ENCODE measurements at regions not wholly inside any gene's neighbourhood (a gene's known extent, or its start where the extent isn't known, plus 50 kb on each side); places are given as distances from the start of the nearest gene placed in this dataset.

DNA sequence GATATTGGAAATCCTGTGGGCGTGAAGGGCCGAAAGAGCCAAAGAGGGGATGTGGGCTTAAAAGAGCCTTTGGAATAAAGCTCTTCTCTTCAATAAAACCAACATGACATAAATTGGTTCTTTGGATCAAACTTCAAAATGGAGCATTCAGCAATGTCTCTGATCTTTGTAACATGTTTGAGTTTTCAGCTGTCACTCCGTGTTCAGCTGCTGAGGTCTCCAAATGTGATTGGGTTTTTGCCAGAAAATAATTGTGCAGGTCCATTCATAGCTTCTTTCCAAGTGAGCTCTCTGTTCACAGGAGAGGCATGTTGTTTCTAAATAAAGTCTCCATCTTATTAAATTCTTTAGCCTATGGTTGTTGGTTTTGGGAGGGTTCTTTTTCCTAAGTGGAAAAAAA, 127.6 kb upstream of the CCDC68 start:
- H3K27ac ChIP-seq (ENCODE audit: low read depth in 1 of 2, low read length in 2 of 2): no peak overlapping the region
- Mint-ChIP-seq H3K4me3 (no peak overlapping the region), H3K27me3 (ENCODE audit: low read depth in 3 of 3) (peaks cover 0 to 2% (median 1%) of the 10 kb centered on the region in 3 donors), H3K4me1 (no peaks in the 10 kb centered on the region), H3K9me3 (peaks cover 0 to 2% (median 0%) of the 10 kb centered on the region in 7 donors), H3K27ac (no peak overlapping the region), H3K36me3 (no peaks in the 10 kb centered on the region)
- H2AFZ ChIP-seq (ENCODE audit: insufficient read depth, low read depth, low read length, poor library complexity, severe bottlenecking): no peak overlapping the region
- H3K36me3 ChIP-seq (replicated peaks in 1 of 2; ENCODE audit: control insufficient read depth in 1 of 2, insufficient read depth in 2 of 2, low read length in 2 of 2): no peaks in the 10 kb centered on the region
- no peaks in the 10 kb centered on the region for H4K20me1 ChIP-seq (ENCODE audit: insufficient read depth, low read length)
- intact Hi-C loops (cut with micrococcal nuclease): no loop called here
- no peaks in the 10 kb centered on the region for H3K9me3 ChIP-seq (replicated peaks in 1 of 2; ENCODE audit: control insufficient read depth in 1 of 2, insufficient read depth in 1 of 2, low read length in 2 of 2)
- WGBS (ENCODE audit: insufficient coverage): no CpG with 5 or more reads among the region's 3 CpGs
- H3K4me1 ChIP-seq (ENCODE audit: control insufficient read depth in 1 of 2, insufficient read depth in 2 of 2, low read length in 2 of 2): no peaks in the 10 kb centered on the region
- H3K9ac ChIP-seq (ENCODE audit: insufficient read depth, low read length, poor library complexity, severe bottlenecking): no peak overlapping the region
- H3K4me2 ChIP-seq (replicated peaks; ENCODE audit: extremely low read depth, low read length, poor library complexity, severe bottlenecking): no peak overlapping the region
- DNase-seq: no peak
- TF ChIP-seq, protein P1, sequence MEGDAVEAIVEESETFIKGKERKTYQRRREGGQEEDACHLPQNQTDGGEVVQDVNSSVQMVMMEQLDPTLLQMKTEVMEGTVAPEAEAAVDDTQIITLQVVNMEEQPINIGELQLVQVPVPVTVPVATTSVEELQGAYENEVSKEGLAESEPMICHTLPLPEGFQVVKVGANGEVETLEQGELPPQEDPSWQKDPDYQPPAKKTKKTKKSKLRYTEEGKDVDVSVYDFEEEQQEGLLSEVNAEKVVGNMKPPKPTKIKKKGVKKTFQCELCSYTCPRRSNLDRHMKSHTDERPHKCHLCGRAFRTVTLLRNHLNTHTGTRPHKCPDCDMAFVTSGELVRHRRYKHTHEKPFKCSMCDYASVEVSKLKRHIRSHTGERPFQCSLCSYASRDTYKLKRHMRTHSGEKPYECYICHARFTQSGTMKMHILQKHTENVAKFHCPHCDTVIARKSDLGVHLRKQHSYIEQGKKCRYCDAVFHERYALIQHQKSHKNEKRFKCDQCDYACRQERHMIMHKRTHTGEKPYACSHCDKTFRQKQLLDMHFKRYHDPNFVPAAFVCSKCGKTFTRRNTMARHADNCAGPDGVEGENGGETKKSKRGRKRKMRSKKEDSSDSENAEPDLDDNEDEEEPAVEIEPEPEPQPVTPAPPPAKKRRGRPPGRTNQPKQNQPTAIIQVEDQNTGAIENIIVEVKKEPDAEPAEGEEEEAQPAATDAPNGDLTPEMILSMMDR (IDR thresholded peaks at IDR 0.05): no peak
- H3K79me2 ChIP-seq (ENCODE audit: insufficient read depth, low read length): no peaks in the 10 kb centered on the region
- H3K27me3 ChIP-seq (ENCODE audit: control insufficient read depth in 2 of 2, insufficient read depth in 2 of 2, low read length in 2 of 2): no peaks in the 10 kb centered on the region
- no peak overlapping the region for H3K4me3 ChIP-seq (replicated peaks in 1 of 3; ENCODE audit: low read depth in 2 of 3, low read length in 3 of 3)

DNA sequence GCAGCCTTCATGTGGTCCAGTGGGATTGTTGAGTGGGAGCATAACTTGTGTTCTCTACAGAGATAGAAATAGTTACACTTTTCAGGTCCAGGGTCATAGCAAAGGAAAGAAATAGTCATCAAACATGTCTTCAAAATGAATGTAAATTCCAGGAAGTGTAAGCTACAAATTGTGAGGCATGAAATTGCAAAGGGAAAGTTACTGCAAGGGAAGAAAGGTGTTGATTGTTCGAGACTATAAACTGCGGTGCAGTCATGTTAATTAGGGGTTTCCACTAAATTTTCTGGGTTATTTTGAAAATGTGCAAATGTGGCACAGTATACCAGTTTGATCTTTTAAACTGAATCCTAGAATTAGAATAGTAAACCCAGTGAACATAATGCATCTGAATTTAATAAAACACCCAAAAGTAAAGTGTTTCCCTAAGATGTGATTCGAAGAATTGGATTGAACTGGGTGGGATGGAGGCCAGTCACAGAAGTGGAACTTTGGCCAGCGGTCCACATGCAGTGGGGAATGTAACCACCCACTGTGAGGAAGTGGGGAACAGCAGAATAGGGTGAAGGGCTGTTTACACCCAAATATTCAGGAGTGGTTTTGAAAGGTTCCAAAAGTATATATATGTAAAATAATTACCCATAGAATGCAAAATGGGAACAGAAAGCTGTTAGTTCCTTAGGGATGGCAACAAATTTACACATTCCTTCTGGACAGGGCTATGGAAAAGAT, 126.5 kb upstream of the CCDC68 start:
- no peaks in the 10 kb centered on the region for H3K36me3 ChIP-seq (replicated peaks in 1 of 2; ENCODE audit: control insufficient read depth in 1 of 2, insufficient read depth in 2 of 2, low read length in 2 of 2)
- no peaks in the 10 kb centered on the region for H4K20me1 ChIP-seq (ENCODE audit: insufficient read depth, low read length)
- intact Hi-C loops (cut with micrococcal nuclease): no loop called here
- Mint-ChIP-seq H3K4me3 (no peak overlapping the region), H3K27me3 (ENCODE audit: low read depth in 3 of 3) (peaks cover 0 to 3% (median 2%) of the 10 kb centered on the region in 3 donors), H3K4me1 (no peaks in the 10 kb centered on the region), H3K9me3 (peaks cover 0 to 2% (median 0%) of the 10 kb centered on the region in 7 donors), H3K27ac (no peak overlapping the region), H3K36me3 (no peaks in the 10 kb centered on the region)
- no peaks in the 10 kb centered on the region for H3K79me2 ChIP-seq (ENCODE audit: insufficient read depth, low read length)
- H2AFZ ChIP-seq (ENCODE audit: insufficient read depth, low read depth, low read length, poor library complexity, severe bottlenecking): no peak overlapping the region
- no peak overlapping the region for H3K4me2 ChIP-seq (replicated peaks; ENCODE audit: extremely low read depth, low read length, poor library complexity, severe bottlenecking)
- H3K4me3 ChIP-seq (replicated peaks in 1 of 3; ENCODE audit: low read depth in 2 of 3, low read length in 3 of 3): no peak overlapping the region
- TF ChIP-seq, protein P1 (IDR thresholded peaks at IDR 0.05): no peak
- no peak overlapping the region for H3K27ac ChIP-seq (ENCODE audit: low read depth in 1 of 2, low read length in 2 of 2)
- no peak overlapping the region for H3K9ac ChIP-seq (ENCODE audit: insufficient read depth, low read length, poor library complexity, severe bottlenecking)
- H3K4me1 ChIP-seq (ENCODE audit: control insufficient read depth in 1 of 2, insufficient read depth in 2 of 2, low read length in 2 of 2): no peaks in the 10 kb centered on the region
- no peaks in the 10 kb centered on the region for H3K27me3 ChIP-seq (ENCODE audit: control insufficient read depth in 2 of 2, insufficient read depth in 2 of 2, low read length in 2 of 2)
- DNase-seq: no peak
- no CpG with 5 or more reads among the region's 4 CpGs for WGBS (ENCODE audit: insufficient coverage)
- H3K9me3 ChIP-seq (replicated peaks in 1 of 2; ENCODE audit: control insufficient read depth in 1 of 2, insufficient read depth in 1 of 2, low read length in 2 of 2): no peaks in the 10 kb centered on the region

All from CD14-positive monocyte (primary cell).